ENCODE measurements at regions not wholly inside any gene's neighbourhood (a gene's known extent, or its start where the extent isn't known, plus 50 kb on each side); places are given as distances from the start of the nearest gene placed in this dataset.

- no peak overlapping the region for H2AFZ ChIP-seq (ENCODE audit: low read length)
- H3K4me1 ChIP-seq (ENCODE audit: insufficient read depth, low read length, poor library complexity, severe bottlenecking) = no peaks in the 10 kb centered on the region
- no peaks in the 10 kb centered on the region for H3K79me2 ChIP-seq (ENCODE audit: insufficient read depth, low read length)
- H3K9ac ChIP-seq (ENCODE audit: low read depth, low read length, poor library complexity, severe bottlenecking) = no peak overlapping the region
- no peaks in the 10 kb centered on the region for H4K20me1 ChIP-seq (ENCODE audit: insufficient read depth, low read length, poor library complexity, severe bottlenecking)
- no peaks in the 10 kb centered on the region for H3K27me3 ChIP-seq (ENCODE audit: insufficient read depth, low read length, poor library complexity, severe bottlenecking)
- H3K9me3 ChIP-seq (ENCODE audit: insufficient read depth, low read depth, low read length) = no peaks in the 10 kb centered on the region
- TF ChIP-seq CTCF (conservative IDR thresholded peaks at IDR 0.05; ENCODE audit: low read length) (no peak), EZH2phosphoT487 (IDR thresholded peaks at IDR 0.05; ENCODE audit: borderline replicate concordance) (no peak)
- no peak overlapping the region for H3K4me3 ChIP-seq (ENCODE audit: low read length, poor library complexity, severe bottlenecking)
- no peaks in the 10 kb centered on the region for H3K36me3 ChIP-seq (ENCODE audit: insufficient read depth, low read length)
- H3K9me2 ChIP-seq (replicated peaks; ENCODE audit: low read depth, low read length) = no peaks in the 10 kb centered on the region
- no peak overlapping the region for H3K4me2 ChIP-seq (ENCODE audit: low read depth, low read length, poor library complexity, severe bottlenecking)
- H3F3A ChIP-seq (ENCODE audit: low read depth) = no peaks in the 10 kb centered on the region
Observed at GRCh38 chr4:33989820-33990443, 2254.4 kb downstream of the ARAP2 start.

GRCh38 chr4:33996075-33996718, 2248.1 kb downstream of the ARAP2 start:
- no peak overlapping the region for H3K4me3 ChIP-seq (ENCODE audit: low read length, poor library complexity, severe bottlenecking)
- H3K9ac ChIP-seq (ENCODE audit: low read depth, low read length, poor library complexity, severe bottlenecking) = no peak overlapping the region
- H3K9me3 ChIP-seq (ENCODE audit: insufficient read depth, low read depth, low read length) = no peaks in the 10 kb centered on the region
- no peak overlapping the region for H3K4me2 ChIP-seq (ENCODE audit: low read depth, low read length, poor library complexity, severe bottlenecking)
- no peak overlapping the region for H2AFZ ChIP-seq (ENCODE audit: low read length)
- no peaks in the 10 kb centered on the region for H3K79me2 ChIP-seq (ENCODE audit: insufficient read depth, low read length)
- no peaks in the 10 kb centered on the region for H3F3A ChIP-seq (ENCODE audit: low read depth)
- H3K36me3 ChIP-seq (ENCODE audit: insufficient read depth, low read length) = no peaks in the 10 kb centered on the region
- TF ChIP-seq EZH2phosphoT487 (IDR thresholded peaks at IDR 0.05; ENCODE audit: borderline replicate concordance) = no peak
- TF ChIP-seq CTCF (conservative IDR thresholded peaks at IDR 0.05; ENCODE audit: low read length) = no peak
- H4K20me1 ChIP-seq (ENCODE audit: insufficient read depth, low read length, poor library complexity, severe bottlenecking) = no peaks in the 10 kb centered on the region
- H3K9me2 ChIP-seq (replicated peaks; ENCODE audit: low read depth, low read length) = no peaks in the 10 kb centered on the region
- no peaks in the 10 kb centered on the region for H3K4me1 ChIP-seq (ENCODE audit: insufficient read depth, low read length, poor library complexity, severe bottlenecking)
- H3K27me3 ChIP-seq (ENCODE audit: insufficient read depth, low read length, poor library complexity, severe bottlenecking) = no peaks in the 10 kb centered on the region

GRCh38 chr4:33998291-33998690, 2246.0 kb downstream of the ARAP2 start:
- Histone ChIP-seq H3K4me2 (ENCODE audit: low read depth, low read length, poor library complexity, severe bottlenecking) (no peak overlapping the region), H3F3A (ENCODE audit: low read depth) (no peaks in the 10 kb centered on the region), H3K4me1 (ENCODE audit: insufficient read depth, low read length, poor library complexity, severe bottlenecking) (no peaks in the 10 kb centered on the region), H3K36me3 (ENCODE audit: insufficient read depth, low read length) (no peaks in the 10 kb centered on the region), H2AFZ (ENCODE audit: low read length) (no peak overlapping the region), H3K9me3 (ENCODE audit: insufficient read depth, low read depth, low read length) (no peaks in the 10 kb centered on the region), H3K9ac (ENCODE audit: low read depth, low read length, poor library complexity, severe bottlenecking) (no peak overlapping the region), H3K79me2 (ENCODE audit: insufficient read depth, low read length) (no peaks in the 10 kb centered on the region), H4K20me1 (ENCODE audit: insufficient read depth, low read length, poor library complexity, severe bottlenecking) (no peaks in the 10 kb centered on the region), H3K27me3 (ENCODE audit: insufficient read depth, low read length, poor library complexity, severe bottlenecking) (no peaks in the 10 kb centered on the region), H3K9me2 (replicated peaks; ENCODE audit: low read depth, low read length) (no peaks in the 10 kb centered on the region), H3K4me3 (ENCODE audit: low read length, poor library complexity, severe bottlenecking) (no peak overlapping the region)
- TF ChIP-seq EZH2phosphoT487 (IDR thresholded peaks at IDR 0.05; ENCODE audit: borderline replicate concordance) (no peak), CTCF (conservative IDR thresholded peaks at IDR 0.05; ENCODE audit: low read length) (no peak)

Data from Loucy (cell line).